B cell (primary cell): ENCODE measurements at regions not wholly inside any gene's neighbourhood (a gene's known extent, or its start where the extent isn't known, plus 50 kb on each side); places are given as distances from the start of the nearest gene placed in this dataset.

Experiments
- CTCF ChIP-seq: fragments of 200-600 bp; IDR thresholded peaks from one replicate; pipeline ENCODE4 v1.8.0; 2022; ENCODE audit warnings: antibody characterized with exemption, mild to moderate bottlenecking
- EZH2 ChIP-seq: IDR thresholded peaks from 2 replicates; pipeline ENCODE4 v1.6.1; 2012; ENCODE audit warnings: borderline replicate concordance, low read depth, mild to moderate bottlenecking, moderate library complexity, low read length; ENCODE audit not compliant: insufficient read depth, poor library complexity, severe bottlenecking

GRCh38 chr11:42958635-42959034 is 353.2 kb upstream of the API5 start:
- TF ChIP-seq CTCF (no peak), EZH2 (no peak)
